Heart right ventricle (tissue), 16 donors: ENCODE measurements at regions not wholly inside any gene's neighbourhood (a gene's known extent, or its start where the extent isn't known, plus 50 kb on each side); places are given as distances from the start of the nearest gene placed in this dataset.

Experiments
- ATAC-seq, 8 donors: fragments of 200-7000 bp; cut with Tn5 transposase; one replicate each; pipeline ENCODE4 v1.9.1; 2020; ENCODE audit warnings: mild to moderate bottlenecking in 8 of 8, moderate library complexity in 8 of 8, moderate number of reproducible peaks in 1 of 8
- DNase-seq, 2 donors: peaks; one replicate each; pipeline ENCODE4 v3.0.0-alpha.2; 2020
- H3K27ac ChIP-seq, 10 donors: fragments of 200-600 bp; sonication (generic) in 2 of 10; one replicate each; pipeline versions ENCODE4 v1.5.0 to v1.8.0; 2020 to 2022; ENCODE audit warnings: mild to moderate bottlenecking in 3 of 10
- H3K27me3 ChIP-seq, 7 donors: fragments of 200-600 bp; one replicate each; pipeline ENCODE4 v1.8.0; 2021 to 2022; ENCODE audit warnings: mild to moderate bottlenecking in 2 of 7
- H3K36me3 ChIP-seq, 9 donors: fragments of 200-600 bp; sonication (generic) in 1 of 9; one replicate each; pipeline versions ENCODE4 v1.5.0 to v1.8.0; 2020 to 2022; ENCODE audit warnings: mild to moderate bottlenecking in 2 of 9
- H3K4me1 ChIP-seq, 9 donors: fragments of 200-600 bp; sonication (generic) in 1 of 9; one replicate each; pipeline versions ENCODE4 v1.5.0 to v1.8.0; 2020 to 2022; ENCODE audit warnings: mild to moderate bottlenecking in 4 of 9
- H3K4me3 ChIP-seq, 10 donors: fragments of 200-600 bp; sonication (generic) in 2 of 10; one replicate each; pipeline versions ENCODE4 v1.5.0 to v1.8.0; 2020 to 2022; ENCODE audit warnings: mild to moderate bottlenecking in 7 of 10, moderate library complexity in 2 of 10
- H3K9me3 ChIP-seq, 11 donors: fragments of 200-600 bp in 10 of 11; sonication (generic) in 2 of 11; one replicate each; pipeline versions ENCODE4 v1.5.0 to v1.8.0; 2013 to 2022; ENCODE audit warnings: mild to moderate bottlenecking in 2 of 11, control low read depth in 1 of 11, moderate library complexity in 1 of 11
- WGBS, 2 donors: extraction: QIAGEN DNeasy Blood & Tissue Kit; methylation state at CpG; one replicate each; pipeline ENCODE4 v1.1.7; 2013; ENCODE audit warnings: inconsistent platforms in 1 of 2; 5-methylcytosine and 5-hydroxymethylcytosine counted together
- intact Hi-C, 10 donors: fragments of 100-400 bp; cut with DNase I; formaldehyde crosslinking; loops; one replicate each; pipeline versions ENCODE4 v1.11.1 to v1.14.2; 2022
- TF ChIP-seq, protein P1 (sequence below), 9 donors: fragments of 200-600 bp; sonication (generic) in 2 of 9; IDR thresholded peaks; one replicate each; pipeline versions ENCODE4 v1.5.0 to v1.8.0; 2021 to 2022; ENCODE audit warnings: antibody characterized with exemption in 9 of 9, mild to moderate bottlenecking in 5 of 9, moderate library complexity in 1 of 9
- donor health status: Arrhythmogenic right ventricular cardiomyopathy.
- donor health status: ischemic (EF 13 %, LVEDD 7.1; RV severe dilation, severe dysfunction).
- donor health status: healthy with polysubstance abuse.
- donor health status: DM: no; HTN: yes; CAD: no.
- donor health status: DM: no; HTN: no; CAD: no.
- donor health status: ischemic (EF 25% LVEDD 6.9; RV normal size, moderate dysfunction).
- donor health status: ischemic (EF 25% LVEDD 5.7; RV mildly dilated, moderate dysfunction).
- donor health status: healthy.
- donor health status: DM: yes; HTN: yes; CAD: no.
- donor health status: Ischemic cardiomyopathy.
- donor health status: ischemic (EF 35%, LVEDD 5.7; RV mildly dilated, moderate dysfunction).
- donor health status: nonischemic (EF 11% LVEDD 7.7; RV severe dilation, severe dysfunction).
- donor health status: DM: yes; HTN: yes; CAD: no.
- donor health status: PGD.
- donor health status: ischemic (EF 29% LVEDD 5.4; RV normal size, mild dysfunction).
- donor health status: nonischemic (EF 23%, LVEDD 6.1; RV moderate dilation, normal function).

- Histone ChIP-seq H3K9me3 (peaks cover 0 to 7% (median 0%) of the 10 kb centered on the region in 11 donors), H3K27ac (no peak overlapping the region), H3K4me1 (no peaks in the 10 kb centered on the region), H3K27me3 (no peaks in the 10 kb centered on the region), H3K36me3 (no peaks in the 10 kb centered on the region), H3K4me3 (no peak overlapping the region)
- WGBS, 2 donors = 50 to 67% methylated on average over 5 of the region's 5 CpGs
- no peak for DNase-seq
- ATAC-seq = no peak
- TF ChIP-seq, protein P1, sequence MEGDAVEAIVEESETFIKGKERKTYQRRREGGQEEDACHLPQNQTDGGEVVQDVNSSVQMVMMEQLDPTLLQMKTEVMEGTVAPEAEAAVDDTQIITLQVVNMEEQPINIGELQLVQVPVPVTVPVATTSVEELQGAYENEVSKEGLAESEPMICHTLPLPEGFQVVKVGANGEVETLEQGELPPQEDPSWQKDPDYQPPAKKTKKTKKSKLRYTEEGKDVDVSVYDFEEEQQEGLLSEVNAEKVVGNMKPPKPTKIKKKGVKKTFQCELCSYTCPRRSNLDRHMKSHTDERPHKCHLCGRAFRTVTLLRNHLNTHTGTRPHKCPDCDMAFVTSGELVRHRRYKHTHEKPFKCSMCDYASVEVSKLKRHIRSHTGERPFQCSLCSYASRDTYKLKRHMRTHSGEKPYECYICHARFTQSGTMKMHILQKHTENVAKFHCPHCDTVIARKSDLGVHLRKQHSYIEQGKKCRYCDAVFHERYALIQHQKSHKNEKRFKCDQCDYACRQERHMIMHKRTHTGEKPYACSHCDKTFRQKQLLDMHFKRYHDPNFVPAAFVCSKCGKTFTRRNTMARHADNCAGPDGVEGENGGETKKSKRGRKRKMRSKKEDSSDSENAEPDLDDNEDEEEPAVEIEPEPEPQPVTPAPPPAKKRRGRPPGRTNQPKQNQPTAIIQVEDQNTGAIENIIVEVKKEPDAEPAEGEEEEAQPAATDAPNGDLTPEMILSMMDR (IDR thresholded peaks at IDR 0.05) = no peak
- intact Hi-C loops = no loop called here
Measured at GRCh38 chr6:67606906-67607828, 1027.9 kb upstream of the ADGRB3 start.

DNA sequence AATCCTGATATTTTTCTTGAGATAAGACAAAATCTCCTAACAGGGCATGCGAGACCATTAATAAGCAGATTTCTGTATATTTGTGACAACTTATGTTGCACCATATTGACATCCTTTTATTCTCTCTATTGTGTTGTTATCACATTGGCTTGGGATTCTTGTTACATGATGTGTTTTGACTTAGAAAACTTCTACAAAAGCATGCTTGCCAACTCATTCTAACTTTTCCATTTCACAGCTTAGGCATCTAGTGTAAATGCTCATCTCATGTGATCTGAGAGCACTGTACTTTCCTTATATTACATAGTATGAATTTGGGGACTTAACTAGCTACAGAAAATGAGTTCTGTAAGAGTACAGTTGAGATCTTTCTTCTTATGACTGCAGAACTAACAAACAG lies 1040.7 kb upstream of the ADGRB3 start:
- DNase-seq (no peak), ATAC-seq (no peak)
- no peaks in the 10 kb centered on the region for H3K4me1 ChIP-seq
- no peak overlapping the region for H3K4me3 ChIP-seq
- no peaks in the 10 kb centered on the region for H3K27me3 ChIP-seq
- peaks cover 0 to 6% (median 0%) of the 10 kb centered on the region in 11 donors for H3K9me3 ChIP-seq
- 92 to 93% methylated on average over 1 of the region's 1 CpG for WGBS, 2 donors
- intact Hi-C loops = no loop called here
- no peak overlapping the region for H3K27ac ChIP-seq
- TF ChIP-seq, protein P1 (IDR thresholded peaks at IDR 0.05) = no peak
- H3K36me3 ChIP-seq = no peaks in the 10 kb centered on the region

DNA sequence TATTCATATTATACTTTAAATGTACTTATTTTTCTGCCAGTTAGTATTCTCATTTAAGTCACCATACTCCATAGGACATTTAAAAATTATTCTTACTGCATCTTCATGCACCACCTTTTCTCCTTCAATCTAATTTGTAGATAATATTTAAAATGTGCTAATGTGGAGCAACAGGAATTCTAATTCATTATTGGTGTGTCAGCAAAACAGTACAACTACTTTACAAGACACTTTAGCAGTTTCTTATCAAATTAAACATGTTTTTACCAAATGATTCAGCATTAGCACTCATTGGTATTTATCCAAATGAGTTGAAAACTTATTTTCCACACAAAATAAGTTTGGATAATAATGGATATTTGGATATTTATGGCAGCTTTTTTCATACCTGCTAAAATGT lies 1041.8 kb upstream of the ADGRB3 start:
- intact Hi-C loops = no loop called here
- no peaks in the 10 kb centered on the region for H3K4me1 ChIP-seq
- peaks cover 0 to 16% (median 0%) of the 10 kb centered on the region in 11 donors for H3K9me3 ChIP-seq
- no peak overlapping the region for H3K4me3 ChIP-seq
- no peak for DNase-seq
- ATAC-seq = no peak
- no peak overlapping the region for H3K27ac ChIP-seq
- TF ChIP-seq, protein P1 (IDR thresholded peaks at IDR 0.05) = no peak
- no peaks in the 10 kb centered on the region for H3K36me3 ChIP-seq
- H3K27me3 ChIP-seq = no peaks in the 10 kb centered on the region

DNA sequence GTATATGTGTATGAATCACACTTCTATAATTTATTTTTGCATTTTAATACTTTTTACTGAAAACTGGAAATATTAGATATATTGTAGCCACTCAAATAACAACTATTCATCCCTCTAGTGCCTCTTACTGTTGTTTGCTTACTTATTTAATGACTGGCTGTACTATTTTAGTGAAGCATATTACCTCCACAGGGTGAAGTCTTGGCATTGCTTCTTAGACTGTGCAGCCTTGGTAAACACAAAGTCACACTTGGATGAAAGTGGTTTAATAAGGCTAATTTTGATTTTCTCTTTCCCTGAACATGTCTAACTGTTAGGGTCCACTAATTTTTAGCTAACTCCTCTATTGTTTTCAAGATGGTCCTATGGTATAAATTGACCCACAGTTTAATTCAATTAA lies 1043.2 kb upstream of the ADGRB3 start:
- peaks cover 0 to 28% (median 0%) of the 10 kb centered on the region in 11 donors for H3K9me3 ChIP-seq
- intact Hi-C loops = no loop called here
- H3K36me3 ChIP-seq = no peaks in the 10 kb centered on the region
- no peak for DNase-seq
- TF ChIP-seq, protein P1 (IDR thresholded peaks at IDR 0.05) = no peak
- no peaks in the 10 kb centered on the region for H3K27me3 ChIP-seq
- H3K4me1 ChIP-seq = no peaks in the 10 kb centered on the region
- no peak overlapping the region for H3K4me3 ChIP-seq
- no peak overlapping the region for H3K27ac ChIP-seq
- ATAC-seq = no peak
